ENCODE measurements at regions not wholly inside any gene's neighbourhood (a gene's known extent, or its start where the extent isn't known, plus 50 kb on each side); places are given as distances from the start of the nearest gene placed in this dataset.

- BruUV-seq (replicated peaks) = no TSS peak
- CTCF ChIA-PET (ENCODE audit: low intra/inter-chr PET ratio) = no interaction called here
- H3K9ac ChIP-seq (ENCODE audit: insufficient read depth in 1 of 2, low read depth in 2 of 2, low read length in 2 of 2) = no peak overlapping the region
- TF ChIP-seq EP300 (IDR thresholded peaks at IDR 0.05; ENCODE audit: low read length) (no peak), SOX6 (IDR thresholded peaks at IDR 0.05) (no peak), JUND (IDR thresholded peaks at IDR 0.05; ENCODE audit: borderline replicate concordance, low read depth, low read length) (no peak), JUND (tag; IDR thresholded peaks at IDR 0.05; ENCODE audit: borderline replicate concordance, low read depth, low read length) (no peak), ZMIZ1 (IDR thresholded peaks at IDR 0.05; ENCODE audit: low read depth in 2 of 2, low read length in 2 of 2) (no peak), YBX1 (IDR thresholded peaks at IDR 0.05) (no peak), CREB3 (tag; conservative IDR thresholded peaks at IDR 0.05; ENCODE audit: low read depth) (no peak), CBX3 (IDR thresholded peaks at IDR 0.05; ENCODE audit: borderline replicate concordance in 1 of 2, low read length in 2 of 2) (no peak), ERF (CRISPR knock-in tag; IDR thresholded peaks at IDR 0.05) (no peak), FOXJ3 (CRISPR knock-in tag; IDR thresholded peaks at IDR 0.05) (no peak), CGGBP1 (CRISPR knock-in tag; IDR thresholded peaks at IDR 0.05) (no peak), SREBF1 (IDR thresholded peaks at IDR 0.05; ENCODE audit: borderline replicate concordance, low read depth, low read length) (no peak), CTCFL (IDR thresholded peaks at IDR 0.05; ENCODE audit: borderline replicate concordance, insufficient read depth, low read depth, low read length, poor library complexity, severe bottlenecking) (no peak), TBL1XR1 (IDR thresholded peaks at IDR 0.05; ENCODE audit: low read length in 2 of 2) (no peak), MITF (IDR thresholded peaks at IDR 0.05) (no peak), EWSR1 (IDR thresholded peaks at IDR 0.05; ENCODE audit: borderline replicate concordance, low read depth, partially characterized antibody) (no peak)
These were observed 61.4 kb upstream of the VLDLR start for GRCh38 chr9:2560180-2560579.

More at GRCh38 chr9:2560180-2560579, 61.4 kb upstream of the VLDLR start:
- Histone ChIP-seq H3K4me3 (no peak overlapping the region), H3K36me3 (ENCODE audit: control insufficient read depth, insufficient read depth, low read length) (no peaks in the 10 kb centered on the region), H3K27ac (ENCODE audit: extremely low read depth, low read depth, low read length) (no peak overlapping the region), H3K9me1 (ENCODE audit: control insufficient read depth, insufficient read depth, low read length) (no peaks in the 10 kb centered on the region), H3K9me3 (replicated peaks; ENCODE audit: control insufficient read depth, insufficient read depth, low read depth, low read length) (no peaks in the 10 kb centered on the region), H3K79me2 (ENCODE audit: control insufficient read depth, insufficient read depth, low read length) (no peaks in the 10 kb centered on the region), H4K20me1 (replicated peaks; ENCODE audit: control insufficient read depth, insufficient read depth, low read length) (no peaks in the 10 kb centered on the region), H3K4me2 (ENCODE audit: insufficient read depth, low read length) (no peak overlapping the region), H2AFZ (ENCODE audit: low read depth, low read length) (no peak overlapping the region), H3K27me3 (ENCODE audit: control insufficient read depth in 2 of 2, insufficient read depth in 2 of 2, low read length in 2 of 2) (no peaks in the 10 kb centered on the region), H3K4me1 (replicated peaks in 1 of 2; ENCODE audit: control insufficient read depth in 2 of 2, insufficient read depth in 2 of 2, low read length in 2 of 2) (no peaks in the 10 kb centered on the region)
- DNase-seq (ENCODE audit: extremely low read depth in 1 of 4, low spot score in 3 of 4) = no peak
- FAIRE-seq = no peak
- intact Hi-C loops (cut with micrococcal nuclease) (no loop called here), in situ Hi-C loops (cut with MboI) (no loop called here)
- POLR2A ChIA-PET = no interaction called here
- ATAC-seq = no peak
